ENCODE measurements at regions not wholly inside any gene's neighbourhood (a gene's known extent, or its start where the extent isn't known, plus 50 kb on each side); places are given as distances from the start of the nearest gene placed in this dataset.

DNA sequence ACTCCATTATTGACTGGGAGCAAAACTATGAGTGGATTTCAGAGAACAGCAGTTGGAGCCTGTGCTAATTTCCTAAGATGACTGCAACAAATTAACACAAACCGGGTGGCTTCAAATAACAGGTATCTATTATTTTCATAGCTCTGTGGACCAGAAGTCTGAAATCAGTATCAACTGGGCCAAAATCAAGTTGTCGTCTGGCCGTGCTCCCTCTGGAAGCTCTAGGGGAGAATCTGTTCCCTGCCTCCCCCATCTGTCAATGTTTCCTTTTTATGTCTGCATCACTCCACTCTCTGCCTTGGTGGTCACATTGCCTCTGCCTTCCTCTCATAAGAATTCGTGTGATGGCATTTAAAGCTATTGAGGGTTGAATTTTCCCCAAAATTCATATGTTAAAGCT is 269.8 kb downstream of the TMX3 start:
- TF ChIP-seq, protein P1, sequence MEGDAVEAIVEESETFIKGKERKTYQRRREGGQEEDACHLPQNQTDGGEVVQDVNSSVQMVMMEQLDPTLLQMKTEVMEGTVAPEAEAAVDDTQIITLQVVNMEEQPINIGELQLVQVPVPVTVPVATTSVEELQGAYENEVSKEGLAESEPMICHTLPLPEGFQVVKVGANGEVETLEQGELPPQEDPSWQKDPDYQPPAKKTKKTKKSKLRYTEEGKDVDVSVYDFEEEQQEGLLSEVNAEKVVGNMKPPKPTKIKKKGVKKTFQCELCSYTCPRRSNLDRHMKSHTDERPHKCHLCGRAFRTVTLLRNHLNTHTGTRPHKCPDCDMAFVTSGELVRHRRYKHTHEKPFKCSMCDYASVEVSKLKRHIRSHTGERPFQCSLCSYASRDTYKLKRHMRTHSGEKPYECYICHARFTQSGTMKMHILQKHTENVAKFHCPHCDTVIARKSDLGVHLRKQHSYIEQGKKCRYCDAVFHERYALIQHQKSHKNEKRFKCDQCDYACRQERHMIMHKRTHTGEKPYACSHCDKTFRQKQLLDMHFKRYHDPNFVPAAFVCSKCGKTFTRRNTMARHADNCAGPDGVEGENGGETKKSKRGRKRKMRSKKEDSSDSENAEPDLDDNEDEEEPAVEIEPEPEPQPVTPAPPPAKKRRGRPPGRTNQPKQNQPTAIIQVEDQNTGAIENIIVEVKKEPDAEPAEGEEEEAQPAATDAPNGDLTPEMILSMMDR (conservative IDR thresholded peaks at IDR 0.05; ENCODE audit: control insufficient read depth, insufficient read depth, low read depth, low read length), result no peak
- no peak overlapping the region for H3K4me3 ChIP-seq (ENCODE audit: control insufficient read depth, low read depth, low read length)
- DNase-seq (ENCODE audit: low read depth), result no peak

DNA sequence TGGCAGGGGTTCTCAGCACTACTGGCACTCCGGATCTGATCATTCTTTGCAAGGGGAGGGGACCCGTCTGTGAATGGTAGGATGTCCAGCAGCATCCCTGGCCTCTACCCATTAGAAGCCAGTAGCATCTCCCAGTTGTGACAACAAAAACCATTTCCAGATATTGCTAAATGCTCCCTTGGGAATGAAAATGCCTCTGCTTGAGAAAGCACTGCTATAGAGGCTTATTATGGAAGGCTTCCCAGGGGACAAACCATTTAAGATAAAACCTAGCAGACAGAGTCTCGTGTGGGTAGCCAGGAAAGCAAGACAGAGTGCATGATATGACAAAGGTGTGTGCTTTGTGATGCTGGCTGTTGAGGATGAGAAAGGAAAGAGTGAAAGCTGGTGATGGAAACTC is 273.7 kb downstream of the TMX3 start:
- TF ChIP-seq, protein P1 (conservative IDR thresholded peaks at IDR 0.05; ENCODE audit: control insufficient read depth, insufficient read depth, low read depth, low read length), result no peak
- H3K4me3 ChIP-seq (ENCODE audit: control insufficient read depth, low read depth, low read length), result no peak overlapping the region
- peak; percentile 23 for DNase-seq (ENCODE audit: low read depth)

- TF ChIP-seq, protein P1 (conservative IDR thresholded peaks at IDR 0.05; ENCODE audit: control insufficient read depth, insufficient read depth, low read depth, low read length), result no peak
- no peak overlapping the region for H3K4me3 ChIP-seq (ENCODE audit: control insufficient read depth, low read depth, low read length)
- DNase-seq (ENCODE audit: low read depth), result no peak
These were observed 274.5 kb downstream of the TMX3 start for GRCh38 chr18:68440433-68440832.

- H3K4me3 ChIP-seq (ENCODE audit: control insufficient read depth, low read depth, low read length), result no peak overlapping the region
- TF ChIP-seq, protein P1 (conservative IDR thresholded peaks at IDR 0.05; ENCODE audit: control insufficient read depth, insufficient read depth, low read depth, low read length), result no peak
- DNase-seq (ENCODE audit: low read depth), result peak; percentile 38
These were observed 275.3 kb downstream of the TMX3 start for GRCh38 chr18:68439642-68440041.

DNA sequence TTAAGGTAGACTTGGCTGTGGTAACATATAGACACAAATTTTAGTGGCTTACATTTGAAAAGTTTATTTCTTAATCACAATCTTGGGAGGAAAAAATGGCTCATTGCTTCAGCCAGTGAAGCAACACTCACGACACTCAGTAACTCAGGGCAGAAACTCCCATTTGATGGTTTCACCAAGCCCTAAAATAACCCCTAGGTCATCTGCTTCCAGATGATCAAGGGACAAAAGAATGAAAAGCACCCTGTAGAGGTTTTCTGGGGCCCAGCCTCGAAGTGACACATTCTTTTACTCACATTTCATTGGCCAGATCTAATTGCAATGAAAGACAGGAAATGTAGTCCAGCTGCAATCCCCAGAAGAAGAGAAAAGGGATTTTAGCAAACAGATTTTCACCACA is 275.9 kb downstream of the TMX3 start:
- H3K4me3 ChIP-seq (ENCODE audit: control insufficient read depth, low read depth, low read length), result no peak overlapping the region
- TF ChIP-seq, protein P1 (conservative IDR thresholded peaks at IDR 0.05; ENCODE audit: control insufficient read depth, insufficient read depth, low read depth, low read length), result no peak
- DNase-seq (ENCODE audit: low read depth), result peak; percentile 92

GRCh38 chr18:68438536-68438935 is 276.4 kb downstream of the TMX3 start:
- H3K4me3 ChIP-seq (ENCODE audit: control insufficient read depth, low read depth, low read length), result no peak overlapping the region
- TF ChIP-seq, protein P1 (conservative IDR thresholded peaks at IDR 0.05; ENCODE audit: control insufficient read depth, insufficient read depth, low read depth, low read length), result no peak
- no peak for DNase-seq (ENCODE audit: low read depth)

DNA sequence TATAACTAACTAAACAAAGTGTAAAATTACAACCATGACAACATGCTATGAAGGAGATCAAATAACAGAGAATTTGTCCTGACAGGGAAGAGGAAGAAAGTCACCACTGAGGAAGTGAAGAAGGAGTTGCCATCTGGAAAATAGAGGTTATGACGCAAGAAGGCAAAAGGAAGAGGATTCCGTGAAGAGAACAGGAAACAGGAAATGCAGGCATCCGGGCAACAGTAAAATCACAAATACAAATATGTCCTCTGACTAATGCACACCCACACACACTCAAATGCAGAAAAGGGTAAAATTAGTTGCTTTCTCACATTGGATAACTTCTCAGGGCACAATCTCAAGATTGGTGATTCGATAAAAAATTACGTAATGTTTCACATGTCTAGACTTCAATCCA is 278.4 kb downstream of the TMX3 start:
- DNase-seq (ENCODE audit: low read depth), result peak; percentile 88
- TF ChIP-seq, protein P1 (conservative IDR thresholded peaks at IDR 0.05; ENCODE audit: control insufficient read depth, insufficient read depth, low read depth, low read length), result no peak
- H3K4me3 ChIP-seq (ENCODE audit: control insufficient read depth, low read depth, low read length), result no peak overlapping the region
